DND-41 (cell line): ENCODE measurements at regions not wholly inside any gene's neighbourhood (a gene's known extent, or its start where the extent isn't known, plus 50 kb on each side); places are given as distances from the start of the nearest gene placed in this dataset.

Experiments
- ATAC-seq: fragments of 200-7000 bp; cut with Tn5 transposase; 3 replicates; pipeline ENCODE4 v1.9.1; 2021; ENCODE audit warnings: low read depth; ENCODE audit not compliant: insufficient read depth
- DNase-seq: peaks from one replicate; pipeline ENCODE4 v3.0.0-alpha.2; 2020
- H2AFZ ChIP-seq: 2 replicates; pipeline ENCODE4 v1.6.0; 2012; ENCODE audit warnings: low read depth, low read length
- H3K27ac ChIP-seq: 2 replicates; pipeline ENCODE4 v1.5.1; 2012; ENCODE audit warnings: low read length, inconsistent platforms
- H3K27me3 ChIP-seq: fragments of 200-600 bp; sonication (generic); 2 replicates; pipeline ENCODE4 v1.6.0; 2012; ENCODE audit warnings: low read length, mild to moderate bottlenecking, inconsistent platforms; ENCODE audit not compliant: insufficient read depth, poor library complexity
- H3K36me3 ChIP-seq: 2 replicates; pipeline ENCODE4 v1.5.1; 2012; ENCODE audit warnings: low read length, inconsistent platforms; ENCODE audit not compliant: insufficient read depth
- H3K4me1 ChIP-seq: 2 replicates; pipeline ENCODE4 v1.5.1; 2012; ENCODE audit warnings: mild to moderate bottlenecking, low read length; ENCODE audit not compliant: insufficient read depth
- H3K4me2 ChIP-seq: 2 replicates; pipeline ENCODE4 v1.6.0; 2012; ENCODE audit warnings: mild to moderate bottlenecking, moderate library complexity, low read length, inconsistent platforms; ENCODE audit not compliant: insufficient read depth
- H3K4me3 ChIP-seq, 2 experiments: fragments of 200-600 bp in 1 of 2; shearing (Covaris generic) in 1 of 2; 2 replicates each; pipeline ENCODE4 v1.5.1; 2012 to 2016; ENCODE audit warnings: inconsistent platforms in 2 of 2, low read length in 2 of 2, mild to moderate bottlenecking in 2 of 2, low read depth in 1 of 2, moderate library complexity in 1 of 2
- H3K79me2 ChIP-seq: 2 replicates; pipeline ENCODE4 v1.6.0; 2012; ENCODE audit warnings: low read length, inconsistent platforms; ENCODE audit not compliant: insufficient read depth
- H3K9ac ChIP-seq: 2 replicates; pipeline ENCODE4 v1.6.0; 2012; ENCODE audit warnings: low read depth, mild to moderate bottlenecking, inconsistent platforms, low read length, moderate library complexity
- H3K9me3 ChIP-seq: 2 replicates; pipeline ENCODE4 v1.5.1; 2012; ENCODE audit warnings: low read length, moderate library complexity, mild to moderate bottlenecking, inconsistent platforms; ENCODE audit not compliant: insufficient read depth, severe bottlenecking
- H4K20me1 ChIP-seq: 2 replicates; pipeline ENCODE4 v1.6.0; 2012; ENCODE audit warnings: low read length; ENCODE audit not compliant: insufficient read depth
- EZH2 ChIP-seq: IDR thresholded peaks from 3 replicates; pipeline ENCODE4 v1.6.1; 2012; ENCODE audit warnings: borderline replicate concordance, low read depth, mild to moderate bottlenecking, moderate library complexity, low read length, inconsistent platforms; ENCODE audit not compliant: severe bottlenecking
- TF ChIP-seq, protein P1 (sequence below): IDR thresholded peaks from 2 replicates; pipeline ENCODE4 v1.5.1; 2012; ENCODE audit warnings: borderline replicate concordance, low read length, moderate library complexity, mild to moderate bottlenecking; ENCODE audit not compliant: poor library complexity, severe bottlenecking; ENCODE audit errors: extremely low read depth

DNA sequence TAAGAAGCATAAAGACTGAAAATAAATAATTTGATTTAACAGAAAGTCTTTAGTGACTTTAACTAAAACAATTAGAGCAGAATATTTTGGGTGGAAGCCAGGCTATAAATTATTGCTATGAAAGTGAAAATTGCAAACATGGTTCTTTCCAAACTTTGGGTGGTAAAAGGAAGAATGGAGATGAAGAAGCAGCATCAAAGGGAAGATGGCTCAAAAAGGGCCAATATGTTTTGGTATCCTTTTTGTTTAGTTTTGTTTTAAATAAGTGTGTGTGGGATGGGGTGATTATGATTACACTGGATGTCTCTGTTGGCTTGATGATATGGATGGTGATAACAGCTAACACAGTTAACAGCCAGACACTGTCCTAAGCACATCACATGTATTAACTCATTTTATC lies 153.7 kb downstream of the CYB561 start:
- Histone ChIP-seq H3K27ac (no peak overlapping the region), H3K4me3 (no peak overlapping the region), H3K4me1 (peaks cover 13% of the 10 kb centered on the region), H3K27me3 (no peaks in the 10 kb centered on the region), H3K79me2 (no peaks in the 10 kb centered on the region), H3K9me3 (peaks cover 15% of the 10 kb centered on the region), H3K9ac (no peak overlapping the region), H4K20me1 (no peaks in the 10 kb centered on the region), H2AFZ (no peak overlapping the region), H3K4me2 (no peak overlapping the region), H3K36me3 (0 out of 2 replicates have a peak, but pooled peaks cover 4% of the 10 kb centered on the region)
- ATAC-seq (no peak), DNase-seq (no peak)
- TF ChIP-seq, protein P1, sequence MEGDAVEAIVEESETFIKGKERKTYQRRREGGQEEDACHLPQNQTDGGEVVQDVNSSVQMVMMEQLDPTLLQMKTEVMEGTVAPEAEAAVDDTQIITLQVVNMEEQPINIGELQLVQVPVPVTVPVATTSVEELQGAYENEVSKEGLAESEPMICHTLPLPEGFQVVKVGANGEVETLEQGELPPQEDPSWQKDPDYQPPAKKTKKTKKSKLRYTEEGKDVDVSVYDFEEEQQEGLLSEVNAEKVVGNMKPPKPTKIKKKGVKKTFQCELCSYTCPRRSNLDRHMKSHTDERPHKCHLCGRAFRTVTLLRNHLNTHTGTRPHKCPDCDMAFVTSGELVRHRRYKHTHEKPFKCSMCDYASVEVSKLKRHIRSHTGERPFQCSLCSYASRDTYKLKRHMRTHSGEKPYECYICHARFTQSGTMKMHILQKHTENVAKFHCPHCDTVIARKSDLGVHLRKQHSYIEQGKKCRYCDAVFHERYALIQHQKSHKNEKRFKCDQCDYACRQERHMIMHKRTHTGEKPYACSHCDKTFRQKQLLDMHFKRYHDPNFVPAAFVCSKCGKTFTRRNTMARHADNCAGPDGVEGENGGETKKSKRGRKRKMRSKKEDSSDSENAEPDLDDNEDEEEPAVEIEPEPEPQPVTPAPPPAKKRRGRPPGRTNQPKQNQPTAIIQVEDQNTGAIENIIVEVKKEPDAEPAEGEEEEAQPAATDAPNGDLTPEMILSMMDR: no peak
- no peak for TF ChIP-seq EZH2

DNA sequence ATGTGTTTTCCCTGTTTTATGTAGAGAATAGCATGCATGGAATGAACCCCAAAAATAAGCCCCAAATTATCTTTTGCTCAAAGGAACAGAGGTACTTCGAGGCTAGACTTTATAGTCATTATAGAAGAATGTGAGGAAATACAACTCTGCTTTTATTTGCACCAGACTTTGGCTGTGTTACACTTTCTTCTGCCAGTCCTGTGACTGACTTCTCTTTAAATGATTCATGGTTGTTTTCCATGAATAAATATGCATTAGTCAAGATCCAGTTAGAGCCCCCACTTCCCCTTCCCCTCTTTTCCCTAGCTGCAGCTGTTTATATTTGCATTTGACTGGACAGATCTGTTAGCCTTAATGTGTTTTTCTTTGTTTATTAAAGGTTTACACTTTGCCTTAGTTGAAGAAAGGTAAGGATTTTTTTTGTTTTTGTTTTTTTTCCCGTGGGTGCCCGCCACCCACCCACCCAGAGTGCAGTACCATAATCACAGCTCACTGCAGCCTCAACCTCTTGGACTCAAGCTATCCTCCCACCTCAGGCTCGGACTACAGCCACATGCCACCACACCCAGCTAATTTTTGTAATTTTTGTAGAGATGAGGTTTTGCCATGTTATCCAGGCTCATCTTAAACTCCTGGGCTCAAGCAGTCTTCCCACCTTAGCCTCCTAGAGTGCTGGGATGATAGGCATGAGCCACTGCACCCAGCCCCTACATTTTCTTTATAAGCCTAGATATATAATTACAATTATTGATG lies 152.6 kb downstream of the CYB561 start:
- peaks cover 13% of the 10 kb centered on the region for H3K4me1 ChIP-seq
- peaks cover 15% of the 10 kb centered on the region for H3K9me3 ChIP-seq
- H2AFZ ChIP-seq: no peak overlapping the region
- no peak overlapping the region for H3K9ac ChIP-seq
- ATAC-seq (no peak), DNase-seq (no peak)
- H3K27me3 ChIP-seq: no peaks in the 10 kb centered on the region
- H3K4me3 ChIP-seq: no peak overlapping the region
- H3K36me3 ChIP-seq: 0 out of 2 replicates have a peak, but pooled peaks cover 4% of the 10 kb centered on the region
- no peaks in the 10 kb centered on the region for H3K79me2 ChIP-seq
- no peak overlapping the region for H3K27ac ChIP-seq
- no peaks in the 10 kb centered on the region for H4K20me1 ChIP-seq
- no peak overlapping the region for H3K4me2 ChIP-seq
- no peak for TF ChIP-seq EZH2
- TF ChIP-seq, protein P1: no peak

DNA sequence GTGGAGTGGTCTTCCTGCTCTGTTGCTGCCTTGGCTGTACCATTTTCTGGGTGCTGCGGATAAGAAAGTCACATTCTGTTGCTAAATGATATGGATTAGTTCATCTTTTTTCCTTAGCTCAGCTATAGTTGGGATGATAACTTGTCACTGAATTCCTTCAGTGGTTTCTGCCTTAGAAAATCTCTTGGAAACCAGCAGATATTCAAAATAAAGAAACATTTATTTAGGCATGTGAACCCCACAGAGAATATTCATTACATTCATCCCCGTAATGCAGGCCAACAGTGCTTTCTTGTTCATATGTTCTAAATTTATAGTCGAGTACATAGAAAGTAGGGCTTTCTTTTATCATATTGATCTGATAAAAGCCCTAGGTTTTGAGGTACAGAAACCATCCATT lies 151.3 kb downstream of the CYB561 start:
- TF ChIP-seq, protein P1: no peak
- TF ChIP-seq EZH2: no peak
- ATAC-seq (no peak), DNase-seq (no peak)
- no peak overlapping the region for H3K9ac ChIP-seq
- no peak overlapping the region for H2AFZ ChIP-seq
- H3K27me3 ChIP-seq: no peaks in the 10 kb centered on the region
- H3K4me1 ChIP-seq: peaks cover 13% of the 10 kb centered on the region
- no peak overlapping the region for H3K27ac ChIP-seq
- no peak overlapping the region for H3K4me2 ChIP-seq
- H3K4me3 ChIP-seq: no peak overlapping the region
- peaks cover 15% of the 10 kb centered on the region for H3K9me3 ChIP-seq
- H3K79me2 ChIP-seq: no peaks in the 10 kb centered on the region
- H4K20me1 ChIP-seq: no peaks in the 10 kb centered on the region
- 0 out of 2 replicates have a peak, but pooled peaks cover 4% of the 10 kb centered on the region for H3K36me3 ChIP-seq
